SK-N-SH (cell line): ENCODE measurements at regions not wholly inside any gene's neighbourhood (a gene's known extent, or its start where the extent isn't known, plus 50 kb on each side); places are given as distances from the start of the nearest gene placed in this dataset.

Experiments
- CTCF ChIA-PET: fragments of 300-600, 350-600 bp; formaldehyde crosslinking; extraction: SDS; loops from one replicate; lab custom pipeline; 2021; lab: Yijun Ruan, JAX
- POLR2A ChIA-PET: fragments of 350-600 bp; sonication (Branson Sonifier 250); formaldehyde crosslinking; extraction: SDS; loops from one replicate; lab custom pipeline; 2020; ENCODE audit warnings: antibody characterized with exemption, inconsistent platforms; lab: Yijun Ruan, JAX
- DNase-seq: peaks from one replicate; pipeline ENCODE4 v3.0.0; 2012
- H2AFZ ChIP-seq: fragments of 200-600 bp; sonication (generic); 2 replicates; pipeline ENCODE4 v1.8.1; 2016; ENCODE audit warnings: antibody characterized with exemption, mild to moderate bottlenecking, low read depth
- H3F3A ChIP-seq: fragments of 200-600 bp; sonication (generic); replicated peaks from 2 replicates; pipeline ENCODE3; 2016; ENCODE audit warnings: antibody characterized with exemption, mild to moderate bottlenecking; ENCODE audit not compliant: insufficient read depth
- H3K27ac ChIP-seq, 2 experiments: fragments of 200-500 bp in 1 of 2; fragments of 200-600 bp in 1 of 2; sonication (Bioruptor generic) in 1 of 2; sonication (generic), shearing (Covaris generic) in 1 of 2; 2 replicates each; pipeline versions ENCODE4 v1.5.1 to v1.6.1; 2014 to 2016; ENCODE audit warnings: low read depth in 2 of 2, inconsistent platforms in 1 of 2, low read length in 1 of 2, mild to moderate bottlenecking in 1 of 2, mixed read lengths in 1 of 2
- H3K27me3 ChIP-seq: fragments of 200-600 bp; sonication (generic), shearing (Covaris generic); 2 replicates; pipeline ENCODE4 v1.6.1; 2016; ENCODE audit warnings: mixed run types; ENCODE audit not compliant: insufficient read depth
- H3K36me3 ChIP-seq, 2 experiments: fragments of 200-500 bp in 1 of 2; fragments of 200-600 bp in 1 of 2; sonication (Bioruptor generic) in 1 of 2; sonication (generic) in 1 of 2; replicated peaks in 1 of 2; 2 replicates each; pipeline versions ENCODE3 to v1.5.1; 2014 to 2016; ENCODE audit warnings: low read length in 1 of 2, mild to moderate bottlenecking in 1 of 2; ENCODE audit not compliant: insufficient read depth in 2 of 2, control insufficient read depth in 1 of 2
- H3K4me1 ChIP-seq, 2 experiments: fragments of 200-500 bp in 1 of 2; fragments of 200-600 bp in 1 of 2; sonication (Bioruptor generic) in 1 of 2; sonication (generic), shearing (Covaris generic) in 1 of 2; 2 replicates each; pipeline versions ENCODE4 v1.5.1 to v1.6.1; 2014 to 2016; ENCODE audit warnings: low read depth in 1 of 2, low read length in 1 of 2, mixed run types in 1 of 2; ENCODE audit not compliant: insufficient read depth in 2 of 2, control insufficient read depth in 1 of 2
- H3K4me2 ChIP-seq: fragments of 200-600 bp; sonication (generic), shearing (Covaris generic); 2 replicates; pipeline ENCODE4 v1.6.1; 2017; ENCODE audit warnings: mixed run types
- H3K4me3 ChIP-seq, 2 experiments: fragments of 200-500 bp in 1 of 2; fragments of 200-600 bp in 1 of 2; sonication (Bioruptor generic) in 1 of 2; sonication (generic), shearing (Covaris generic) in 1 of 2; 2 replicates each; pipeline versions ENCODE4 v1.5.1 to v1.8.1; 2014 to 2016; ENCODE audit warnings: low read depth in 2 of 2, inconsistent platforms in 1 of 2, low read length in 1 of 2, mild to moderate bottlenecking in 1 of 2, mixed read lengths in 1 of 2, moderate library complexity in 1 of 2
- H3K79me2 ChIP-seq: fragments of 200-600 bp; sonication (generic); 2 replicates; pipeline ENCODE4 v1.8.1; 2017; ENCODE audit warnings: mild to moderate bottlenecking; ENCODE audit not compliant: insufficient read depth
- H3K9ac ChIP-seq: fragments of 200-600 bp; sonication (generic); 2 replicates; pipeline ENCODE4 v1.6.1; 2017; ENCODE audit warnings: mixed run types
- H3K9me2 ChIP-seq: fragments of 200-600 bp; sonication (generic); 2 replicates; pipeline ENCODE4 v1.6.1; 2017; ENCODE audit warnings: mixed run types
- H3K9me3 ChIP-seq: fragments of 200-600 bp; sonication (generic); 2 replicates; pipeline ENCODE4 v1.6.1; 2017; ENCODE audit warnings: mixed run types, mild to moderate bottlenecking, moderate library complexity
- H4K20me1 ChIP-seq: fragments of 200-600 bp; sonication (generic); 2 replicates; pipeline ENCODE4 v1.6.1; 2017; ENCODE audit warnings: mild to moderate bottlenecking, mixed run types; ENCODE audit not compliant: insufficient read depth
- CTCF ChIP-seq: fragments of 200-600 bp; sonication (generic); IDR thresholded peaks from 2 replicates; pipeline ENCODE4 v1.6.1; 2017; ENCODE audit warnings: antibody characterized with exemption, mild to moderate bottlenecking, moderate library complexity
- ELF1 ChIP-seq: IDR thresholded peaks from 2 replicates; pipeline ENCODE4 v1.4.0; 2012
- EZH2phosphoT487 ChIP-seq: fragments of 200-600 bp; sonication (generic); IDR thresholded peaks from 2 replicates; pipeline ENCODE4 v1.6.1; 2017; ENCODE audit warnings: low read depth, mixed run types, mild to moderate bottlenecking, antibody characterized with exemption, moderate library complexity, borderline replicate concordance
- FOSL2 ChIP-seq: IDR thresholded peaks from 2 replicates; pipeline ENCODE4 v1.4.0; 2012; ENCODE audit warnings: low read depth, mild to moderate bottlenecking, moderate library complexity, borderline replicate concordance
- FOXM1 ChIP-seq: IDR thresholded peaks from 2 replicates; pipeline ENCODE4 v1.4.0; 2012; ENCODE audit warnings: low read depth, mild to moderate bottlenecking
- GABPA ChIP-seq: IDR thresholded peaks from 2 replicates; pipeline ENCODE4 v1.4.0; 2012; ENCODE audit warnings: low read depth, mild to moderate bottlenecking
- NRF1 ChIP-seq: IDR thresholded peaks from 2 replicates; pipeline ENCODE4 v1.6.1; 2012; ENCODE audit warnings: low read depth, mild to moderate bottlenecking, low read length
- RXRA ChIP-seq: IDR thresholded peaks from 2 replicates; pipeline ENCODE4 v1.4.0; 2012; ENCODE audit warnings: low read depth, mild to moderate bottlenecking, borderline replicate concordance
- TEAD4 ChIP-seq: IDR thresholded peaks from 2 replicates; pipeline ENCODE4 v1.4.0; 2012; ENCODE audit warnings: mild to moderate bottlenecking, borderline replicate concordance; ENCODE audit not compliant: insufficient read depth
- USF2 ChIP-seq: fragments of 150-350 bp; IDR thresholded peaks from 2 replicates; pipeline ENCODE4 v1.6.1; 2017; ENCODE audit warnings: antibody characterized with exemption, low read length, low read depth, borderline replicate concordance
- WGBS: methylation state at CpG from one replicate; pipeline ENCODE4 v1.1.6; 2017; ENCODE audit warnings: low lambda C conversion rate; 5-methylcytosine and 5-hydroxymethylcytosine counted together
- TF ChIP-seq, protein P1 (sequence below): fragments of 150-350 bp; IDR thresholded peaks from 2 replicates; pipeline ENCODE4 v1.6.1; 2016; ENCODE audit warnings: mild to moderate bottlenecking, low read depth, low read length

GRCh38 chr1:239023732-239024360 is 362.5 kb upstream of the CHRM3 start (continued):
- no peak for TF ChIP-seq CTCF
- TF ChIP-seq, protein P1, sequence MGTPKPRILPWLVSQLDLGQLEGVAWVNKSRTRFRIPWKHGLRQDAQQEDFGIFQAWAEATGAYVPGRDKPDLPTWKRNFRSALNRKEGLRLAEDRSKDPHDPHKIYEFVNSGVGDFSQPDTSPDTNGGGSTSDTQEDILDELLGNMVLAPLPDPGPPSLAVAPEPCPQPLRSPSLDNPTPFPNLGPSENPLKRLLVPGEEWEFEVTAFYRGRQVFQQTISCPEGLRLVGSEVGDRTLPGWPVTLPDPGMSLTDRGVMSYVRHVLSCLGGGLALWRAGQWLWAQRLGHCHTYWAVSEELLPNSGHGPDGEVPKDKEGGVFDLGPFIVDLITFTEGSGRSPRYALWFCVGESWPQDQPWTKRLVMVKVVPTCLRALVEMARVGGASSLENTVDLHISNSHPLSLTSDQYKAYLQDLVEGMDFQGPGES: no peak
- TF ChIP-seq, all 33 proteins: peak for 0

GRCh38 chr1:239016337-239016736 is 370.0 kb upstream of the CHRM3 start:
- Histone ChIP-seq H3K9me3 (no peaks in the 10 kb centered on the region), H3F3A (no peaks in the 10 kb centered on the region), H3K4me2 (no peak overlapping the region), H2AFZ (no peak overlapping the region), H3K9ac (no peak overlapping the region), H3K4me1 (no peaks in the 10 kb centered on the region; a peak in 1 of 4 replicates), H3K4me3 (no peak overlapping the region), H3K36me3 (no peaks in the 10 kb centered on the region), H3K27ac (no peak overlapping the region)
- POLR2A ChIA-PET: no interaction called here
- WGBS: 41% methylated on average over 2 of the region's 2 CpGs
- no peak for TF ChIP-seq ELF1
- TF ChIP-seq, all 33 proteins: peak for 0
- Histone ChIP-seq H3K27me3 (no peaks in the 10 kb centered on the region), H3K9me2 (no peaks in the 10 kb centered on the region), H4K20me1 (no peaks in the 10 kb centered on the region), H3K79me2 (no peaks in the 10 kb centered on the region)
- no peak for DNase-seq
- CTCF ChIA-PET: interaction anchor here (1.2 kb wide), 1 partner anchor 34 kb away, joined by 4 read pairs; no protein-coding TSS in a partner anchor

DNA sequence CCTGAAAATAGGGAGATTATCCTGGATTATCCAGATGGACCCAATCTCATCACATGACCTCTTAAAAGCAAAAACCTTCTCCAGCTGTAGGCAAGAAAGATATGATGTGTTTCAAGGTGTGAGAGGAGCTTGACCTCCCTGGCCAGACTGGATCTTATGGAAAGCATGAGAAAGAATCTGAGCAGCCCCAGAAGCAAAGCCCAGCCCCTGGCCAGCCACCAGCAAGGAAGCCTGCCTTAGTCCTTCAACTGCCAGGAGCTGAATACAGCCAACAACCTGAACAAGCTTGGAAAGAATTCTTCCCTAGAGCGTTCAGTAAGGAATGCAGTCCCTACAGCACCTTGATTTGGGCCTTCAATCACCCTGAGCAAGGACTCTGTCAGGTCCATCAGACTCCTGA is 375.0 kb upstream of the CHRM3 start:
- Histone ChIP-seq H3K27me3 (no peaks in the 10 kb centered on the region), H3K4me3 (no peak overlapping the region)

More for the DNA sequence above, 375.0 kb upstream of the CHRM3 start:
- TF ChIP-seq GABPA (no peak), RXRA (no peak), FOSL2 (no peak), TEAD4 (no peak), FOXM1 (no peak), USF2 (no peak), EZH2phosphoT487 (no peak), NRF1 (no peak)
- Histone ChIP-seq H3K4me2 (no peak overlapping the region), H3K9me2 (0 out of 2 replicates have a peak, but pooled peaks cover 2% of the 10 kb centered on the region), H4K20me1 (no peaks in the 10 kb centered on the region), H2AFZ (no peak overlapping the region), H3K9me3 (no peaks in the 10 kb centered on the region), H3K27ac (no peak overlapping the region), H3K9ac (no peak overlapping the region), H3K4me1 (no peaks in the 10 kb centered on the region), H3F3A (no peaks in the 10 kb centered on the region), H3K36me3 (no peaks in the 10 kb centered on the region), H3K79me2 (no peaks in the 10 kb centered on the region)
- 33% methylated on average over 1 of the region's 1 CpG for whole genome bisulfite sequencing
- no peak for DNase-seq
- ChIA-PET POLR2A (no interaction called here), CTCF (interaction anchor here (0.8 kb wide), 2 partner anchors 12 to 41 kb away, joined by 3 read pairs; no protein-coding TSS in a partner anchor)
